GM12878 (cell line): ENCODE measurements at regions not wholly inside any gene's neighbourhood (a gene's known extent, or its start where the extent isn't known, plus 50 kb on each side); places are given as distances from the start of the nearest gene placed in this dataset.

Source experiments
- ATAC-seq: fragments of 200-7000 bp; cut with Tn5 transposase; 3 replicates; pipeline ENCODE4 v1.9.1; 2020; ENCODE audit warnings: mild to moderate bottlenecking, moderate library complexity
- BruUV-seq: library from RNA; stranded (reverse); fragments of 400-500 nt; replicated peaks from 2 replicates; lab custom pipeline; 2021; lab: Mats Ljungman, UMichigan
- CTCF ChIA-PET: fragments of 300-600 bp; sonication (Branson Sonifier 250); formaldehyde crosslinking; extraction: SDS; loops from one replicate; lab custom pipeline; 2021; ENCODE audit warnings: inconsistent platforms; lab: Yijun Ruan, JAX
- POLR2A ChIA-PET: fragments of 350-600 bp; formaldehyde crosslinking; extraction: SDS; loops from one replicate; lab custom pipeline; 2021; ENCODE audit warnings: inconsistent platforms; lab: Charles Lee
- RAD21 ChIA-PET: fragments of 300-600 bp; sonication (Branson Sonifier 250); formaldehyde crosslinking; loops from one replicate; lab custom pipeline; 2023; ENCODE audit warnings: antibody characterized with exemption; ENCODE audit not compliant: unreplicated experiment; lab: Charles Lee
- SMC1A ChIA-PET: fragments of 300-600 bp; sonication (Branson Sonifier 250); formaldehyde crosslinking; loops from one replicate; lab custom pipeline; 2023; ENCODE audit not compliant: unreplicated experiment, uncharacterized antibody; lab: Charles Lee
- DNase-seq: peaks from one replicate; pipeline ENCODE4 v3.0.0-alpha.2; 2011; ENCODE audit warnings: low read depth, low spot score
- FAIRE-seq: peaks from 3 replicates; lab custom pipeline; 2011; peaks lifted over from hg19 to GRCh38; lab: Jason Lieb, UNC
- H2AFZ ChIP-seq: 2 replicates; pipeline ENCODE4 v1.6.0; 2011; ENCODE audit warnings: low read depth, low read length, control low read depth; ENCODE audit not compliant: control insufficient read depth
- H3K27ac ChIP-seq: 2 replicates; pipeline ENCODE4 v1.5.1; 2011; ENCODE audit warnings: control low read depth; ENCODE audit not compliant: control insufficient read depth, insufficient read depth
- H3K27me3 ChIP-seq, 2 experiments: replicated peaks in 1 of 2; 2 replicates each; pipeline versions ENCODE4 v1.6.0 to v1.6.1; 2011; ENCODE audit warnings: low read length in 1 of 2; ENCODE audit not compliant: control insufficient read depth in 2 of 2, insufficient read depth in 2 of 2
- H3K36me3 ChIP-seq, 2 experiments: 2 replicates each; pipeline ENCODE4 v1.5.1; 2011; ENCODE audit warnings: low read length in 1 of 2; ENCODE audit not compliant: control insufficient read depth in 2 of 2, insufficient read depth in 2 of 2
- H3K4me1 ChIP-seq: 2 replicates; pipeline ENCODE4 v1.6.1; 2011; ENCODE audit warnings: mild to moderate bottlenecking, low read length, moderate library complexity, mixed read lengths; ENCODE audit not compliant: control insufficient read depth, insufficient read depth
- H3K4me2 ChIP-seq: 2 replicates; pipeline ENCODE4 v1.6.0; 2011; ENCODE audit warnings: control low read depth; ENCODE audit not compliant: control insufficient read depth, insufficient read depth
- H3K4me3 ChIP-seq: fragments of 200-600 bp; sonication (generic); 2 replicates; pipeline ENCODE4 v1.5.1; 2016
- H3K79me2 ChIP-seq: 2 replicates; pipeline ENCODE4 v1.6.0; 2011; ENCODE audit warnings: low read length; ENCODE audit not compliant: control insufficient read depth, insufficient read depth
- H3K9ac ChIP-seq: 2 replicates; pipeline ENCODE4 v1.8.0; 2011; ENCODE audit warnings: low read length, control low read depth, mixed read lengths; ENCODE audit not compliant: control insufficient read depth, insufficient read depth
- H3K9me3 ChIP-seq: replicated peaks from 3 replicates; pipeline ENCODE4 v1.5.1; 2011; ENCODE audit warnings: mild to moderate bottlenecking, low read length; ENCODE audit not compliant: control insufficient read depth, insufficient read depth
- H4K20me1 ChIP-seq: 2 replicates; pipeline ENCODE4 v1.6.0; 2011; ENCODE audit not compliant: control insufficient read depth, insufficient read depth
- BRCA1 ChIP-seq: IDR thresholded peaks from 2 replicates; pipeline ENCODE4 v1.6.1; 2011; ENCODE audit warnings: low read depth, low read length, improper control_type of control experiment
- CBX3 ChIP-seq: fragments of 200-600 bp; sonication (generic); IDR thresholded peaks from 2 replicates; pipeline ENCODE4 v1.6.1; 2016; ENCODE audit warnings: low read depth, borderline replicate concordance
- CHD4 ChIP-seq: fragments of 200-600 bp; sonication (generic); IDR thresholded peaks from 2 replicates; pipeline ENCODE4 v1.6.1; 2016; ENCODE audit warnings: mild to moderate bottlenecking
- HCFC1 ChIP-seq: fragments of 150-350 bp; IDR thresholded peaks from 2 replicates; pipeline ENCODE4 v1.6.1; 2014; ENCODE audit warnings: low read length
- LARP7 ChIP-seq: fragments of 450-650 bp; IDR thresholded peaks from 2 replicates; pipeline ENCODE4 v1.6.1; 2017; ENCODE audit warnings: mild to moderate bottlenecking
- MXI1 ChIP-seq: fragments of 150-350 bp; IDR thresholded peaks from 2 replicates; pipeline ENCODE4 v1.6.1; 2011; ENCODE audit warnings: low read depth, mild to moderate bottlenecking, inconsistent platforms, low read length, improper control_type of control experiment
- POLR2A ChIP-seq: IDR thresholded peaks from 2 replicates; pipeline ENCODE4 v1.6.1; 2011; ENCODE audit warnings: low read depth, mild to moderate bottlenecking, low read length
- POLR2AphosphoS2 ChIP-seq: IDR thresholded peaks from 2 replicates; pipeline ENCODE4 v1.6.1; 2011; ENCODE audit warnings: low read depth, mild to moderate bottlenecking, low read length, improper control_type of control experiment, moderate library complexity
- SIX5 ChIP-seq: IDR thresholded peaks from 2 replicates; pipeline ENCODE4 v1.6.1; 2011; ENCODE audit warnings: mild to moderate bottlenecking, low read depth, low read length, moderate library complexity; ENCODE audit not compliant: severe bottlenecking
- STAT3 ChIP-seq: IDR thresholded peaks from 2 replicates; pipeline ENCODE4 v1.6.1; 2011; ENCODE audit warnings: low read depth, low read length, improper control_type of control experiment
- TCF12 ChIP-seq: IDR thresholded peaks from 2 replicates; pipeline ENCODE4 v1.6.1; 2011; ENCODE audit warnings: low read depth, mild to moderate bottlenecking, low read length
- YBX1 ChIP-seq: fragments of 450-650 bp; IDR thresholded peaks from 2 replicates; pipeline ENCODE4 v1.6.1; 2016; ENCODE audit warnings: antibody characterized with exemption
- ZBED1 ChIP-seq: IDR thresholded peaks from 2 replicates; pipeline ENCODE4 v1.6.1; 2016; ENCODE audit warnings: borderline replicate concordance
- WGBS: methylation state at CpG from one replicate; pipeline ENCODE4 v1.1.6; 2016; ENCODE audit warnings: low lambda C conversion rate; ENCODE audit not compliant: insufficient replicate concordance, insufficient coverage; ENCODE audit errors: missing lambda C conversion rate; 5-methylcytosine and 5-hydroxymethylcytosine counted together
- in situ Hi-C: fragments of 300-500 bp; cut with MboI; formaldehyde crosslinking; loops from 9 replicates; pipeline ENCODE4 v1.14.3; 2018; ENCODE audit warnings: mixed read lengths
- intact Hi-C: fragments of 100-400 bp; cut with micrococcal nuclease; formaldehyde crosslinking; loops from one replicate; pipeline ENCODE4 v1.14.2; 2022; ENCODE audit not compliant: unreplicated experiment

GRCh38 chr5:44225231-44226160 lies 163.7 kb downstream of the FGF10 start:
- Histone ChIP-seq H3K36me3 (no peaks in the 10 kb centered on the region), H3K4me2 (no peak overlapping the region), H3K9me3 (no peaks in the 10 kb centered on the region), H3K79me2 (no peaks in the 10 kb centered on the region), H4K20me1 (no peaks in the 10 kb centered on the region), H3K27ac (no peak overlapping the region), H2AFZ (no peak overlapping the region), H3K4me3 (no peak overlapping the region), H3K9ac (no peak overlapping the region), H3K4me1 (no peaks in the 10 kb centered on the region), H3K27me3 (no peaks in the 10 kb centered on the region)
- SMC1A ChIA-PET, result interaction anchor here (1.3 kb wide), 1 partner anchor 16 kb away, joined by 3 read pairs; no protein-coding TSS in a partner anchor
- FAIRE-seq, result no peak
- intact Hi-C loops (no loop called here), in situ Hi-C loops (no loop called here)
- RAD21 ChIA-PET, result no interaction called here
- DNase-seq, result no peak
- CTCF ChIA-PET, result no interaction called here
- no TSS peak for BruUV-seq
- WGBS, result 29% methylated on average over 8 of the region's 8 CpGs
- TF ChIP-seq POLR2AphosphoS2, result no peak
- TF ChIP-seq ZBED1, result no peak
- no peak for TF ChIP-seq CBX3
- TF ChIP-seq HCFC1, result no peak
- no peak for TF ChIP-seq MXI1
- no peak for TF ChIP-seq TCF12
- no peak for TF ChIP-seq YBX1
- no peak for TF ChIP-seq LARP7
- TF ChIP-seq POLR2A, result no peak
- no peak for TF ChIP-seq CHD4
- no peak for TF ChIP-seq SIX5
- TF ChIP-seq STAT3, result no peak
- TF ChIP-seq BRCA1, result no peak
- no peak for ATAC-seq
- POLR2A ChIA-PET, result no interaction called here
